ENCODE measurements at regions not wholly inside any gene's neighbourhood (a gene's known extent, or its start where the extent isn't known, plus 50 kb on each side); places are given as distances from the start of the nearest gene placed in this dataset.

GRCh38 chr20:24254480-24254879, 214.9 kb upstream of the SYNDIG1 start:
- no peaks in the 10 kb centered on the region for H3K27me3 Mint-ChIP-seq (ENCODE audit: unreplicated experiment)
- intact Hi-C loops (cut with micrococcal nuclease; ENCODE audit: unreplicated experiment) = loop anchor here (10.0 kb wide), 1 partner anchor 60 kb away; no protein-coding TSS in a partner anchor

DNA sequence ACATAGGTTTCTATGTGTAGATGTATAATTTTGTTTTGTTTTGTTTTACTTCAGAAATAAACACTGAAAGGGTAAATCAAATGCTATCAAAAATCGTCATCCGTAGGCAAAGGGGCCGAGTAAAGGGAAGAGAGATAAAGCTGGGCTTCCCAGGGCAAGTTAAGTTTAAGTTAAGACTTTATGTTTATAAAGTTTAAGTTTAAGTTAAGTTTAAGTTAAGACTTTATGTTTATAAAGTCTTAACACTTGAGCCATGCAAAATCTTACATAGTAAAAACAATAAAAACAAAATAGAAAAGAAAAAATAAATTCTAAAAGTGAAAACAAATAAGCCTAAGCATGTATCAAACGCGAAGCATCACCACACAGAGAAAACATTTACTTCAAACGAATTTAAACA, 216.1 kb upstream of the SYNDIG1 start:
- BruUV-seq (replicated peaks) = no TSS peak
- Mint-ChIP-seq H3K36me3 (ENCODE audit: insufficient read depth, unreplicated experiment) (no peaks in the 10 kb centered on the region), H3K9me3 (ENCODE audit: low read depth, unreplicated experiment) (no peaks in the 10 kb centered on the region), H3K4me1 (ENCODE audit: low read depth, unreplicated experiment) (no peaks in the 10 kb centered on the region), H3K4me3 (ENCODE audit: low read depth, unreplicated experiment) (no peak overlapping the region), H3K27me3 (ENCODE audit: unreplicated experiment) (no peaks in the 10 kb centered on the region), H3K27ac (ENCODE audit: unreplicated experiment) (no peak overlapping the region)
- CTCF ChIA-PET = no interaction called here
- DNase-seq = no peak
- no peak for TF ChIP-seq CTCF (IDR thresholded peaks at IDR 0.05; ENCODE audit: unreplicated experiment)
- intact Hi-C loops (cut with micrococcal nuclease; ENCODE audit: unreplicated experiment) = loop anchor here (10.0 kb wide), 1 partner anchor 59 kb away; no protein-coding TSS in a partner anchor

More at GRCh38 chr20:24254480-24254879, 214.9 kb upstream of the SYNDIG1 start:
- no peak for DNase-seq
- Mint-ChIP-seq H3K9me3 (ENCODE audit: low read depth, unreplicated experiment) (no peaks in the 10 kb centered on the region), H3K4me1 (ENCODE audit: low read depth, unreplicated experiment) (no peaks in the 10 kb centered on the region), H3K4me3 (ENCODE audit: low read depth, unreplicated experiment) (no peak overlapping the region), H3K27ac (ENCODE audit: unreplicated experiment) (no peak overlapping the region), H3K36me3 (ENCODE audit: insufficient read depth, unreplicated experiment) (no peaks in the 10 kb centered on the region)
- CTCF ChIA-PET = no interaction called here
- TF ChIP-seq CTCF (IDR thresholded peaks at IDR 0.05; ENCODE audit: unreplicated experiment) = no peak
- BruUV-seq (replicated peaks) = no TSS peak

GRCh38 chr20:24245094-24245493, 224.3 kb upstream of the SYNDIG1 start:
- H3K36me3 Mint-ChIP-seq (ENCODE audit: insufficient read depth, unreplicated experiment) = no peaks in the 10 kb centered on the region
- no TSS peak for BruUV-seq (replicated peaks)
- H3K27ac Mint-ChIP-seq (ENCODE audit: unreplicated experiment) = no peak overlapping the region
- H3K9me3 Mint-ChIP-seq (ENCODE audit: low read depth, unreplicated experiment) = no peaks in the 10 kb centered on the region
- no peak for TF ChIP-seq CTCF (IDR thresholded peaks at IDR 0.05; ENCODE audit: unreplicated experiment)
- H3K4me3 Mint-ChIP-seq (ENCODE audit: low read depth, unreplicated experiment) = no peak overlapping the region
- intact Hi-C loops (cut with micrococcal nuclease; ENCODE audit: unreplicated experiment) = no loop called here
- DNase-seq = no peak
- no peaks in the 10 kb centered on the region for H3K4me1 Mint-ChIP-seq (ENCODE audit: low read depth, unreplicated experiment)
- CTCF ChIA-PET = no interaction called here
- H3K27me3 Mint-ChIP-seq (ENCODE audit: unreplicated experiment) = no peaks in the 10 kb centered on the region

- no peak overlapping the region for H3K4me3 Mint-ChIP-seq (ENCODE audit: low read depth, unreplicated experiment)
- no peak overlapping the region for H3K27ac Mint-ChIP-seq (ENCODE audit: unreplicated experiment)
- CTCF ChIA-PET = no interaction called here
- H3K27me3 Mint-ChIP-seq (ENCODE audit: unreplicated experiment) = no peaks in the 10 kb centered on the region
- no peak for DNase-seq
- TF ChIP-seq CTCF (IDR thresholded peaks at IDR 0.05; ENCODE audit: unreplicated experiment) = no peak
- H3K36me3 Mint-ChIP-seq (ENCODE audit: insufficient read depth, unreplicated experiment) = no peaks in the 10 kb centered on the region
- no peaks in the 10 kb centered on the region for H3K9me3 Mint-ChIP-seq (ENCODE audit: low read depth, unreplicated experiment)
- BruUV-seq (replicated peaks) = no TSS peak
- intact Hi-C loops (cut with micrococcal nuclease; ENCODE audit: unreplicated experiment) = no loop called here
- H3K4me1 Mint-ChIP-seq (ENCODE audit: low read depth, unreplicated experiment) = no peaks in the 10 kb centered on the region
These were observed 226.7 kb upstream of the SYNDIG1 start for GRCh38 chr20:24242763-24243162.
